ENCODE measurements at regions not wholly inside any gene's neighbourhood (a gene's known extent, or its start where the extent isn't known, plus 50 kb on each side); places are given as distances from the start of the nearest gene placed in this dataset.

DNA sequence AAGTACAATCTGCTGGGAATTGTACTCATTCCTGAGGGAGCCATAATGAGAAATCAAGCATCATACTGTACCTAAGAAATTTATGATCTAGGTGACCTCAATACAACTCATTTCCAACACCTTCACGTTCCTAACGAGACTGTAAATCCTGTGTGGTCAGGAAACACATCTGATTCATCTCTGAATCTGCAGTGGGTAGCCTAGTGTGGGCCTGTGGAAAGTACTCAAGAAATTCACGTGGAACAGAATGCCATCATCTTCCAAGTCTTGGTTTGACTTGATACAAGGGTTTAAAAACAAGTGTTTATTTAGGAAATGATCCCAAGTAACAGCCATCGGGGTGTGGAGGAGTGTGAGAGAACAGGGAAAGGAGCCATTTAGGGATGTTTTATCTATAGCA, 568.9 kb downstream of the EDEM1 start:
- no peak for DNase-seq (ENCODE audit: low read depth)
- TF ChIP-seq, protein P1, sequence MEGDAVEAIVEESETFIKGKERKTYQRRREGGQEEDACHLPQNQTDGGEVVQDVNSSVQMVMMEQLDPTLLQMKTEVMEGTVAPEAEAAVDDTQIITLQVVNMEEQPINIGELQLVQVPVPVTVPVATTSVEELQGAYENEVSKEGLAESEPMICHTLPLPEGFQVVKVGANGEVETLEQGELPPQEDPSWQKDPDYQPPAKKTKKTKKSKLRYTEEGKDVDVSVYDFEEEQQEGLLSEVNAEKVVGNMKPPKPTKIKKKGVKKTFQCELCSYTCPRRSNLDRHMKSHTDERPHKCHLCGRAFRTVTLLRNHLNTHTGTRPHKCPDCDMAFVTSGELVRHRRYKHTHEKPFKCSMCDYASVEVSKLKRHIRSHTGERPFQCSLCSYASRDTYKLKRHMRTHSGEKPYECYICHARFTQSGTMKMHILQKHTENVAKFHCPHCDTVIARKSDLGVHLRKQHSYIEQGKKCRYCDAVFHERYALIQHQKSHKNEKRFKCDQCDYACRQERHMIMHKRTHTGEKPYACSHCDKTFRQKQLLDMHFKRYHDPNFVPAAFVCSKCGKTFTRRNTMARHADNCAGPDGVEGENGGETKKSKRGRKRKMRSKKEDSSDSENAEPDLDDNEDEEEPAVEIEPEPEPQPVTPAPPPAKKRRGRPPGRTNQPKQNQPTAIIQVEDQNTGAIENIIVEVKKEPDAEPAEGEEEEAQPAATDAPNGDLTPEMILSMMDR (IDR thresholded peaks at IDR 0.05; ENCODE audit: control insufficient read depth, extremely low read depth, insufficient read depth) = no peak

DNA sequence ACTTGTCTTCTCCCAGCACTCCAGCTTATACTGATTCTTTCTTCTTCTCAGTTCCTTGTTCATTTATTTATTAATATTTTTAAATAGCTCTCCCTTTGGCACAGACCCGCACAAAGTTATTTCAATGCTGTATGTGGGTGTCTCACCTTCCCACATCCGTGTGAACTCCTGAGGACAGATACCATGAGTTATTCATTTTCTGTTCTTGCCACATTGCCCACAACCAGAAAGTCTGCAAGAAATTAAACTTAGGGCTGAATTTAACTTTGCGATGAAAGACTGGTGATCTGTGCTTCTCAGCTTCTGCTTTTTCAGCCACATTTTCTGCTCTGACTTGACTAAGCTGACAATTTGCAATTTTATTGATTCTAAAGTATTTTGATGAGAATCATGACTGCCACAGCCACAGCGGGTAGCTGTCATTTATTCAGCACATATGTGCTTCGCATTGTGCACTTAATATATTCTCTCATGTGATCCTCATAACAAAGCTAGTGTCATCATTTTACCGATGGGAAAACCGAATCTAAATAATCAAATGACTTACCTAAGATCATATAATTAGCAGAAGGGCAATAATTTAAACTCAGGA, 569.8 kb downstream of the EDEM1 start:
- no peak overlapping the region for H3K4me3 ChIP-seq (ENCODE audit: low read depth, low read length)
- TF ChIP-seq, protein P1 (IDR thresholded peaks at IDR 0.05; ENCODE audit: control insufficient read depth, extremely low read depth, insufficient read depth) = no peak
- DNase-seq (ENCODE audit: low read depth) = no peak

More for the DNA sequence above, 568.9 kb downstream of the EDEM1 start:
- H3K4me3 ChIP-seq (ENCODE audit: low read depth, low read length) = no peak overlapping the region

DNA sequence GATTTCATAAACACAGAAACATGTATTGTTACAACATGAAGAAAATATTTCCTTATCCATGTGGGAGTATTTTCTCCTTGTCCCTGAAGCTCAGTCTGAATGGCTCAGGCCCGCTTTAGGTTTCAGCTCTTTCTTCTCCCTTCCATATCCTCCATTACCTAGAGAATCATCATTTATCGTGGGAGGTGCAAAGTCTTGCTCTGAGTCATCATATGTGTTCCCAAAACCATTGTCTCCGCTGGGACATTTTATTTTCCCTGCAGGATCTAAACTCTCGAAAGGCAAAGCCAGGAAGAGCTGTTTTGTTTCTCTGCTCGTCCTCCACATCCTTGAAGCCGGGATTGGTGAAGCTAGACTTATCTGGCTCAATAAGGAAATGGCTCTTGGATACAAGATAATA, 571.2 kb downstream of the EDEM1 start:
- TF ChIP-seq, protein P1 (IDR thresholded peaks at IDR 0.05; ENCODE audit: control insufficient read depth, extremely low read depth, insufficient read depth) = no peak
- no peak for DNase-seq (ENCODE audit: low read depth)
- H3K4me3 ChIP-seq (ENCODE audit: low read depth, low read length) = no peak overlapping the region

DNA sequence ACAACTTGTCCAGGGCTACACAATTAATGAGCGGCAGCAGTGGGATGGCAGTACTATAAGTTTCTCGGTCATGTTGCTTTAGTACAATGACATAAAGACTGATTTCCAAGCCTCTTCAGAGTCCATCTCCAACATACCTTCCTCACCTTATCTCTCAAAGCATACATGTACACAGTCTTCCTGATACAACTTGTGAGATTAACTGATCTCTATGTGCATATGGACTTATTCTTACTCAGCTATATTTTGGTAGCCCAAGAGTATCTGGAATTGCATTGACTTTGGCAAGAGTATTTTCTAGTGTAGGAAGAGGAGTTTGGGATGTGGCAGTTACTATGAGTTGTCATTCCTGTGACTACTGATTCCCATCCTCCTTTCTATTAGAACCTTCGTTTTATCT, 575.0 kb downstream of the EDEM1 start:
- DNase-seq (ENCODE audit: low read depth) = no peak
- no peak overlapping the region for H3K4me3 ChIP-seq (ENCODE audit: low read depth, low read length)
- TF ChIP-seq, protein P1 (IDR thresholded peaks at IDR 0.05; ENCODE audit: control insufficient read depth, extremely low read depth, insufficient read depth) = no peak

DNA sequence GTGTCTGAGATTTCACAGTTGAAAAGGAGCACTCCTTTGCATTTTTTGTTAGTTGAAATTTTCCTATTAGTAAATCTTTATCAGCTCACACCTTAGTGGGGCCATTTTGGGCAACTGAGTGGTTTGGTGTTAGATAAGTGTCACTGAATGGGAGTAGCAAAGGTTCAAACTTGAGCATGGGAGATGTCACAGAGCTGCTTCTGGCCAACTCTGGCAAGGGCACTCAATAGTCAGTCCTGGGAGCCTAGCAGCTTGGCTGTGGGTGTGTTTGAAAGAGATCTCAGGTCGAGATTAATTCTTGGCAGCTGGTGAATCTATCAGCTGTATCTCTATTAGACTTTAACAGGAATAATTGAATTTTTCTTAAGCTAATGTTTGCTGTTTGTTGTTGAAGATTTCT, 579.3 kb downstream of the EDEM1 start:
- TF ChIP-seq, protein P1 (IDR thresholded peaks at IDR 0.05; ENCODE audit: control insufficient read depth, extremely low read depth, insufficient read depth) = no peak
- DNase-seq (ENCODE audit: low read depth) = no peak
- no peak overlapping the region for H3K4me3 ChIP-seq (ENCODE audit: low read depth, low read length)

DNA sequence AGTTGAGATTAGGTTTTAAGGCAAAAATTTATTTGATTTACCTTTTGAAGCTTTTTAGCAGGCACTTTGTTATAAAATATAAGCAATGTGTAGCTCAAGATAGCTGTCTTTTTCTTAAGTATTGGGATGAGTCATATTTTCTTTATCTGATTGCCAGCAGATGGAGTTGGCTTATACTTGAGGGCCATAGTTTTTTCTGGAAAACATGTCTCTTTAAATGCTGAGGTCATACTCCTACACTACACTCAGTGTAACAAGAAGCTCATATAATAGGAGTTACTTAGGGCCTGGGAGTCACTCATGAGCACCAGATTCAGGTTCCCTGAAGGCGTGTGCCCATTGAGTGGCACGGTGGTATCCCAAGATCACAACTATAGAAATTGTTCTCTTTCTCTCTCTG, 579.8 kb downstream of the EDEM1 start:
- H3K4me3 ChIP-seq (ENCODE audit: low read depth, low read length) = no peak overlapping the region
- no peak for DNase-seq (ENCODE audit: low read depth)
- TF ChIP-seq, protein P1 (IDR thresholded peaks at IDR 0.05; ENCODE audit: control insufficient read depth, extremely low read depth, insufficient read depth) = no peak

DNA sequence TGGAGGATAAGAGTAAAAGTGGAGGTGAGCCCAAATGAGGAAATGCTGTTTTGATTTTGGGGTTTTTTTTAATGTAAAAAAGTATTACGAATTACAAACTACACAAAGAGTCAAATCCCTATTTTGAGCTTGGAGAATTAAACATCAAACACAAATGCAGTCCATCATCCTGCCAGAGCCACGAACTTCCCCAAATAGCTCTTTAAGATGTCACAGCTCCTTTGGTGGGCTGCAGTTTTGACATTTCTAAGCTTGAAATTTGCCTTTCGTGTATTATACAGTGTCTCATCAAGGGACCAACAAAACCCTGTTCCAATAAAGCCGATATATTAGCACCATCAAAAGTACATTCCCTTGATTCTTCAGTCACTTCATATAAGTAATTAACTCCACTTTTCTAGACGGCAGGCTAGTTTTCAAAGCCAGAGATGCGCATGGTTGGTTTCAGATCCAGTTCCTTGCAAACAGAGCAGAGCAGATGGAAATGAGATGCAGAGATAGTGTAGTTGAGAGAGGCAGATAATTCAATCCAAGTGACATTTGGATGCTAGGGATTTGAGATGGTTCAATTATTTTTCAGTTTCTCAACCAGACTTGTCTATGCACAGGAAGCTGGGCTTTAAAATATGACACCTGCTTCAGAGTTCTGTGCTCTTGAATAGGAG, 580.9 kb downstream of the EDEM1 start:
- TF ChIP-seq, protein P1 (IDR thresholded peaks at IDR 0.05; ENCODE audit: control insufficient read depth, extremely low read depth, insufficient read depth) = no peak
- no peak for DNase-seq (ENCODE audit: low read depth)

More for the DNA sequence above, 580.9 kb downstream of the EDEM1 start:
- no peak overlapping the region for H3K4me3 ChIP-seq (ENCODE audit: low read depth, low read length)
